Astrocyte (in vitro differentiated cells and primary cell): ENCODE measurements at regions not wholly inside any gene's neighbourhood (a gene's known extent, or its start where the extent isn't known, plus 50 kb on each side); places are given as distances from the start of the nearest gene placed in this dataset.

Experiments used
- EZH2 ChIP-seq: IDR thresholded peaks from 2 replicates; pipeline ENCODE4 v1.6.1; 2012; ENCODE audit warnings: mild to moderate bottlenecking, low read length, inconsistent platforms; ENCODE audit not compliant: insufficient read depth
- TF ChIP-seq, protein P1 (sequence below): IDR thresholded peaks from 2 replicates; pipeline ENCODE4 v1.5.1; 2011; ENCODE audit warnings: low read depth, mild to moderate bottlenecking, inconsistent platforms, low read length, moderate library complexity; ENCODE audit not compliant: insufficient read depth

DNA sequence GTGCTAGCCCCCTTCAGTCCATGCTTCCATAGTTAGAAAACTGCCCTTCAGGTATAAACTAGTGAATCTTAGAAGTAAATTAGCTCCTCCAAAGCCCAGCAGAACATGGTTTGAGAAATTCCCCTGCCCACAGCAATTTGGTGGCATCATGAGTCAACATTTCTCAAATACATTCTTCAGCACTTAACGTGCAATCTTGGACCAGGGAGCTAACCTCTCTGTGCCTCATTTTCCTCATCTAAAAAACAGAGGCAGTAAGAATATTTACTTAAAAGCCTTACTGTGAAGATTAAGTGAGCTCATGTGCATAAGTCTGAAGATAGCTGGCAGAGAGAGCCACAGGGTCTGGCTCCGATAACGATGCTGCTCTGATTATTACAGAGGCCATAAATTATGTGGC lies 800.7 kb upstream of the AMELY start:
- TF ChIP-seq, protein P1, sequence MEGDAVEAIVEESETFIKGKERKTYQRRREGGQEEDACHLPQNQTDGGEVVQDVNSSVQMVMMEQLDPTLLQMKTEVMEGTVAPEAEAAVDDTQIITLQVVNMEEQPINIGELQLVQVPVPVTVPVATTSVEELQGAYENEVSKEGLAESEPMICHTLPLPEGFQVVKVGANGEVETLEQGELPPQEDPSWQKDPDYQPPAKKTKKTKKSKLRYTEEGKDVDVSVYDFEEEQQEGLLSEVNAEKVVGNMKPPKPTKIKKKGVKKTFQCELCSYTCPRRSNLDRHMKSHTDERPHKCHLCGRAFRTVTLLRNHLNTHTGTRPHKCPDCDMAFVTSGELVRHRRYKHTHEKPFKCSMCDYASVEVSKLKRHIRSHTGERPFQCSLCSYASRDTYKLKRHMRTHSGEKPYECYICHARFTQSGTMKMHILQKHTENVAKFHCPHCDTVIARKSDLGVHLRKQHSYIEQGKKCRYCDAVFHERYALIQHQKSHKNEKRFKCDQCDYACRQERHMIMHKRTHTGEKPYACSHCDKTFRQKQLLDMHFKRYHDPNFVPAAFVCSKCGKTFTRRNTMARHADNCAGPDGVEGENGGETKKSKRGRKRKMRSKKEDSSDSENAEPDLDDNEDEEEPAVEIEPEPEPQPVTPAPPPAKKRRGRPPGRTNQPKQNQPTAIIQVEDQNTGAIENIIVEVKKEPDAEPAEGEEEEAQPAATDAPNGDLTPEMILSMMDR: no peak
- no peak for TF ChIP-seq EZH2
